Mesendoderm (in vitro differentiated cells): ENCODE measurements at regions not wholly inside any gene's neighbourhood (a gene's known extent, or its start where the extent isn't known, plus 50 kb on each side); places are given as distances from the start of the nearest gene placed in this dataset.

Experiments
- DNase-seq: peaks from one replicate; pipeline ENCODE4 v3.0.0; 2013
- H2AK5ac ChIP-seq: 2 replicates; pipeline ENCODE4 v1.6.1; 2013; ENCODE audit warnings: low read length, inconsistent platforms
- H2BK120ac ChIP-seq: 2 replicates; pipeline ENCODE4 v1.6.1; 2013; ENCODE audit warnings: low read depth, mild to moderate bottlenecking, low read length, moderate library complexity, mixed read lengths
- H2BK15ac ChIP-seq: replicated peaks from 2 replicates; pipeline ENCODE4 v1.6.1; 2013; ENCODE audit warnings: low read depth, mild to moderate bottlenecking, moderate library complexity
- H2BK5ac ChIP-seq: 2 replicates; pipeline ENCODE4 v1.6.1; 2013; ENCODE audit warnings: low read length, inconsistent platforms
- H3K18ac ChIP-seq: 2 replicates; pipeline ENCODE4 v1.6.1; 2013; ENCODE audit warnings: mild to moderate bottlenecking, low read length, mixed read lengths
- H3K23ac ChIP-seq: one replicate; pipeline ENCODE4 v1.6.1; 2013; ENCODE audit warnings: low read length
- H3K27ac ChIP-seq: 2 replicates; pipeline ENCODE4 v1.5.1; 2013; ENCODE audit warnings: low read depth, mild to moderate bottlenecking, inconsistent platforms, low read length, moderate library complexity
- H3K27me3 ChIP-seq: 2 replicates; pipeline ENCODE4 v1.6.1; 2013; ENCODE audit warnings: low read length, control low read depth, mild to moderate bottlenecking, inconsistent platforms; ENCODE audit not compliant: insufficient read depth, poor library complexity
- H3K36me3 ChIP-seq: 2 replicates; pipeline ENCODE4 v1.6.1; 2013; ENCODE audit warnings: low read length, inconsistent platforms; ENCODE audit not compliant: control insufficient read depth, insufficient read depth
- H3K4ac ChIP-seq: one replicate; pipeline ENCODE4 v1.6.1; 2013; ENCODE audit warnings: low read depth, mild to moderate bottlenecking, low read length, moderate library complexity
- H3K4me1 ChIP-seq: 2 replicates; pipeline ENCODE4 v1.6.1; 2013; ENCODE audit warnings: low read depth, low read length, inconsistent platforms; ENCODE audit not compliant: control insufficient read depth
- H3K4me2 ChIP-seq: 2 replicates; pipeline ENCODE4 v1.6.1; 2013; ENCODE audit warnings: low read length
- H3K4me3 ChIP-seq: 2 replicates; pipeline ENCODE4 v1.5.1; 2013; ENCODE audit warnings: mild to moderate bottlenecking, low read length
- H3K56ac ChIP-seq: one replicate; pipeline ENCODE4 v1.6.1; 2013; ENCODE audit warnings: low read length
- H3K79me1 ChIP-seq: 2 replicates; pipeline ENCODE4 v1.6.1; 2013; ENCODE audit warnings: low read length, inconsistent platforms
- H3K79me2 ChIP-seq: 2 replicates; pipeline ENCODE4 v1.6.1; 2013; ENCODE audit warnings: mild to moderate bottlenecking, low read length; ENCODE audit not compliant: control insufficient read depth, insufficient read depth
- H3K9ac ChIP-seq: 2 replicates; pipeline ENCODE4 v1.6.1; 2013; ENCODE audit warnings: low read length, inconsistent platforms
- H4K5ac ChIP-seq: one replicate; pipeline ENCODE4 v1.6.1; 2013; ENCODE audit warnings: low read length
- H4K8ac ChIP-seq: one replicate; pipeline ENCODE4 v1.6.1; 2013; ENCODE audit warnings: low read depth, mild to moderate bottlenecking, control low read depth, low read length, moderate library complexity
- WGBS: extraction: QIAGEN DNeasy Blood & Tissue Kit; methylation state at CpG from one replicate; pipeline ENCODE4 v1.1.7; 2013; ENCODE audit warnings: low lambda C conversion rate, missing lambda C conversion rate; ENCODE audit not compliant: insufficient coverage; ENCODE audit errors: extremely low coverage; 5-methylcytosine and 5-hydroxymethylcytosine counted together

GRCh38 chr6:15960740-15961634 lies 167.9 kb upstream of the MYLIP start:
- Histone ChIP-seq H3K4me3 (no peak overlapping the region), H3K18ac (no peak overlapping the region), H3K23ac (no peak overlapping the region), H2AK5ac (no peak overlapping the region), H3K4ac (no peak overlapping the region), H3K27me3 (no peaks in the 10 kb centered on the region), H3K56ac (peak overlapping the region; percentile 43), H3K36me3 (no peaks in the 10 kb centered on the region), H3K27ac (no peak overlapping the region), H2BK5ac (no peak overlapping the region), H4K5ac (no peak overlapping the region), H3K4me1 (no peaks in the 10 kb centered on the region), H3K9ac (no peak overlapping the region), H2BK15ac (no peak overlapping the region), H4K8ac (no peak overlapping the region), H3K4me2 (no peak overlapping the region), H3K79me2 (no peaks in the 10 kb centered on the region), H2BK120ac (no peak overlapping the region), H3K79me1 (no peaks in the 10 kb centered on the region)
- WGBS, result no CpG with 5 or more reads among the region's 7 CpGs
- peak; percentile 90 for DNase-seq

- Histone ChIP-seq H3K79me1 (no peaks in the 10 kb centered on the region), H4K8ac (no peak overlapping the region), H3K18ac (no peak overlapping the region), H3K56ac (no peak overlapping the region), H2BK15ac (no peak overlapping the region), H3K23ac (no peak overlapping the region), H4K5ac (no peak overlapping the region), H3K4ac (no peak overlapping the region), H3K4me2 (no peak overlapping the region), H3K27ac (no peak overlapping the region), H2AK5ac (no peak overlapping the region), H3K27me3 (no peaks in the 10 kb centered on the region), H3K4me3 (no peak overlapping the region), H3K36me3 (no peaks in the 10 kb centered on the region), H3K79me2 (no peaks in the 10 kb centered on the region), H3K9ac (no peak overlapping the region), H2BK5ac (no peak overlapping the region), H3K4me1 (peaks cover 2% of the 10 kb centered on the region), H2BK120ac (no peak overlapping the region)
- DNase-seq, result no peak
- WGBS, result no CpG with 5 or more reads among the region's 2 CpGs
Measured at GRCh38 chr6:15957655-15958169, 171.2 kb upstream of the MYLIP start.

GRCh38 chr6:15956205-15957106 lies 172.4 kb upstream of the MYLIP start:
- Histone ChIP-seq H4K5ac (no peak overlapping the region), H3K18ac (no peak overlapping the region), H3K4me2 (no peak overlapping the region), H3K56ac (no peak overlapping the region), H2BK15ac (no peak overlapping the region), H2AK5ac (no peak overlapping the region), H3K79me2 (no peaks in the 10 kb centered on the region), H4K8ac (no peak overlapping the region), H2BK120ac (no peak overlapping the region), H3K79me1 (no peaks in the 10 kb centered on the region), H3K4ac (no peak overlapping the region), H3K9ac (no peak overlapping the region), H3K4me3 (no peak overlapping the region), H3K27ac (no peak overlapping the region), H3K23ac (no peak overlapping the region), H3K36me3 (no peaks in the 10 kb centered on the region), H3K4me1 (peaks cover 2% of the 10 kb centered on the region), H2BK5ac (no peak overlapping the region), H3K27me3 (no peaks in the 10 kb centered on the region)
- no CpG with 5 or more reads among the region's 14 CpGs for WGBS
- no peak for DNase-seq

DNA sequence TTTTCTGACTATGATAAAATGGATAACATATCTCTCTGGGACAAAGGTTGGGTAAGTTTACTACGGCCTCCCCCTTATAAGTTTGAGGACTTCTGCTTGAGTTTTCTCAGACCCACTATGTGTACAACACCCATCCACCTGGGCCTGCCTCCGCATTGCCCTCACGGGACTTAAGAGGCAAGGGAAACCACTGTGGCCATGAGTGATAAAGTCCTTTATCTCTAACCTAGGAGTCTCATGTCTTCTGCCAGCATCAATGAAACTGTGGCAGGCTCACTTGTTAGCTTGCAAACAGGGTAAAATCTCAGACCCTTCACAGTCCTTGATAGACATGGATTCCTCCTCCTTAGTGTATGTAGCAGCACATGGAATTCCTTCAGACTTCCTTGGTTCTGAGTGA lies 173.4 kb upstream of the MYLIP start:
- no peaks in the 10 kb centered on the region for H3K79me1 ChIP-seq
- DNase-seq, result no peak
- no peaks in the 10 kb centered on the region for H3K27me3 ChIP-seq
- no peak overlapping the region for H3K23ac ChIP-seq
- no peak overlapping the region for H3K4me2 ChIP-seq
- H3K79me2 ChIP-seq, result no peaks in the 10 kb centered on the region
- H3K9ac ChIP-seq, result no peak overlapping the region
- no peaks in the 10 kb centered on the region for H3K36me3 ChIP-seq
- no peak overlapping the region for H3K56ac ChIP-seq
- no peak overlapping the region for H3K4me3 ChIP-seq
- no peak overlapping the region for H2AK5ac ChIP-seq
- peaks cover 2% of the 10 kb centered on the region for H3K4me1 ChIP-seq
- no peak overlapping the region for H3K18ac ChIP-seq
- WGBS, result no CpG with 5 or more reads among the region's 3 CpGs
- H4K5ac ChIP-seq, result no peak overlapping the region
- H4K8ac ChIP-seq, result no peak overlapping the region
- H2BK120ac ChIP-seq, result no peak overlapping the region
- no peak overlapping the region for H2BK5ac ChIP-seq
- H3K27ac ChIP-seq, result no peak overlapping the region
- no peak overlapping the region for H2BK15ac ChIP-seq
- H3K4ac ChIP-seq, result no peak overlapping the region

- H3K4me3 ChIP-seq, result no peak overlapping the region
- H2AK5ac ChIP-seq, result no peak overlapping the region
- no peak overlapping the region for H4K8ac ChIP-seq
- H3K18ac ChIP-seq, result no peak overlapping the region
- H3K79me2 ChIP-seq, result no peaks in the 10 kb centered on the region
- no peak overlapping the region for H3K4me2 ChIP-seq
- H3K36me3 ChIP-seq, result no peaks in the 10 kb centered on the region
- H3K27ac ChIP-seq, result no peak overlapping the region
- no CpG with 5 or more reads among the region's 3 CpGs for WGBS
- H3K9ac ChIP-seq, result no peak overlapping the region
- peaks cover 2% of the 10 kb centered on the region for H3K4me1 ChIP-seq
- H2BK5ac ChIP-seq, result no peak overlapping the region
- H3K27me3 ChIP-seq, result no peaks in the 10 kb centered on the region
- H4K5ac ChIP-seq, result no peak overlapping the region
- H2BK120ac ChIP-seq, result no peak overlapping the region
- no peak overlapping the region for H3K4ac ChIP-seq
- no peak overlapping the region for H2BK15ac ChIP-seq
- peak; percentile 41 for DNase-seq
- no peak overlapping the region for H3K23ac ChIP-seq
- no peaks in the 10 kb centered on the region for H3K79me1 ChIP-seq
- no peak overlapping the region for H3K56ac ChIP-seq
Measured at GRCh38 chr6:15953152-15953880, 175.6 kb upstream of the MYLIP start.
